Astrocyte of the spinal cord (primary cell): ENCODE measurements at regions not wholly inside any gene's neighbourhood (a gene's known extent, or its start where the extent isn't known, plus 50 kb on each side); places are given as distances from the start of the nearest gene placed in this dataset.
"Not testable (repeated sequence)": the region's sequence is repeated elsewhere in the genome, so short reads cannot be mapped to it uniquely, and the experiment has no call there.

Experiments used
- DNase-seq: peaks from one replicate; pipeline ENCODE4 v3.0.0; 2011; ENCODE audit warnings: low read depth, low spot score
- H3K4me3 ChIP-seq: 2 replicates; pipeline ENCODE4 v1.5.1; 2011; ENCODE audit warnings: low read depth, mild to moderate bottlenecking, low read length, moderate library complexity
- in situ Hi-C: cut with HindIII; loops from 2 replicates; pipeline ENCODE4 v1.10.0; 2017; ENCODE audit warnings: low sequenced_read_pairs
- TF ChIP-seq, protein P1 (sequence below): IDR thresholded peaks from 2 replicates; pipeline ENCODE4 v1.5.1; 2012; ENCODE audit warnings: low read depth, mild to moderate bottlenecking, low read length, inconsistent platforms

DNA sequence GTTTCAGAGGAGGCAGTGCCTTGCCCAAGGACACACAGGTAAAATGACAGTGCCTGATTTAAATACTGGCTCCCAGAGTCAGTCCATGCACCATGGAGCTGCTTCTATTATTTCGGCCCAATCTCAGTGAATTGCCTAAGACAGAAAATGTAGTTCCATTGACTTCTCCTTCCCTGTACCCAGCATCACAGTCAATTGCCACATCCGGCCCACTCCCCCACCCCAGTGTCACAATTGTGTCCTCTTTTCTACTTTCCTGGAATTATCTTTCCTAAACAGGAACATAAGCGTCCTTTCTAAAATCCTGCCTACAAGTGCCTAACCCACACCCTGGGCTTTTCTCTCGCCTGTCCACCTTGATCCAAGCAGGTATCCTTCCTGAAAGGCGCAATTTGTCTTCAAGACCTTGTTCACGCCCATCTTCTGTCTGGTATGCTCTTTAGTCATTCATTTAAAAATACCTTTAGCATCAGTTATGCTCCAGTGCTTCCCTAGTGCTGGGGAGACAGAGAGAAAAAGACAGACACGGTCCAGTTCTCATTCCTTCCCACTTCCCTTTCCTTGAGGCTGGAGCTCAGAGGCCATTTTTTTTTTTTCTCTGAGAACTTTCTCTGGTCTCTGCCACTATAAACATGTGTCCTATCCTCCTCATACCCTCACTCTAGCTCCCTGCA, 411.4 kb downstream of the LIG4 start:
- no peak overlapping the region for H3K4me3 ChIP-seq
- TF ChIP-seq, protein P1, sequence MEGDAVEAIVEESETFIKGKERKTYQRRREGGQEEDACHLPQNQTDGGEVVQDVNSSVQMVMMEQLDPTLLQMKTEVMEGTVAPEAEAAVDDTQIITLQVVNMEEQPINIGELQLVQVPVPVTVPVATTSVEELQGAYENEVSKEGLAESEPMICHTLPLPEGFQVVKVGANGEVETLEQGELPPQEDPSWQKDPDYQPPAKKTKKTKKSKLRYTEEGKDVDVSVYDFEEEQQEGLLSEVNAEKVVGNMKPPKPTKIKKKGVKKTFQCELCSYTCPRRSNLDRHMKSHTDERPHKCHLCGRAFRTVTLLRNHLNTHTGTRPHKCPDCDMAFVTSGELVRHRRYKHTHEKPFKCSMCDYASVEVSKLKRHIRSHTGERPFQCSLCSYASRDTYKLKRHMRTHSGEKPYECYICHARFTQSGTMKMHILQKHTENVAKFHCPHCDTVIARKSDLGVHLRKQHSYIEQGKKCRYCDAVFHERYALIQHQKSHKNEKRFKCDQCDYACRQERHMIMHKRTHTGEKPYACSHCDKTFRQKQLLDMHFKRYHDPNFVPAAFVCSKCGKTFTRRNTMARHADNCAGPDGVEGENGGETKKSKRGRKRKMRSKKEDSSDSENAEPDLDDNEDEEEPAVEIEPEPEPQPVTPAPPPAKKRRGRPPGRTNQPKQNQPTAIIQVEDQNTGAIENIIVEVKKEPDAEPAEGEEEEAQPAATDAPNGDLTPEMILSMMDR = no peak

DNA sequence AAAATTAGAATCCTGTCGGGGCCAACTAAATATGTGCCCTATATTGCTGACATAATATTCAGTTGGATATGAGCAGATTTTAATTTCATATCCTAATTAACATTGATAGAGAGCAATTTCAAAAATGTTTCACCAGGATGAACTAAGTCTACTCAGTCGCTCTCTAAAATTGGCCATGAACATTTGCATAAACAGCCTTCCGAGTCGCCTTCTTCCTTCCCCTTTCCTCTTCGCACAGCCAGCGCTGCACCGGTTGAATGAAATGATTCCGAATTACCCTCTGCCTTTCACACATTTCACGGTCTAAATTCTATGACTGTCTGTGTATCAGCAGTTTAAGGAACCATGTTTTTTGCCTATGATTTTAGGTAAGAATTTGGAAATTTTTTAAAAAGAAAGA, 413.7 kb downstream of the LIG4 start:
- TF ChIP-seq, protein P1 = no peak
- no peak for DNase-seq
- in situ Hi-C loops = no loop called here

More for the DNA sequence above, 411.4 kb downstream of the LIG4 start:
- no peak for DNase-seq
- in situ Hi-C loops = no loop called here

DNA sequence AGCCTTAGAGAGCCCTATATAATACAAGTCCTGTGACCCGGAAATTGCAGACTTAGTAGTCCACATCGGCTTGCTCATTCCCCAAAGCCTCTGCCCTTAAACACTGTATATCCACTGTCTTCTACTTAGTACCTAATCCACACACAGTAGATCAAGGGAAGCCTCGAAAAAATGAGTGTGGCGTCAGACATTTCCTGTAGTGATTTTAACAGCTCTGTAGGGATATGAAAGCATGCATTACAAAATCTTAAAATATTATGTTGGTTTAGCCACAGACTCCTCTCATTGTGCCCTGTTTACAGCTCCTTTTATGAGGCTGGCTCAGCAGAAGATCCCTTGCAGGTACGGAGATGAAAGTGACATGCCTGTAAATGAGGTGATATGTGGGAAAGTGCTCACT, 416.3 kb downstream of the LIG4 start:
- TF ChIP-seq, protein P1 = no peak
- in situ Hi-C loops = no loop called here
- H3K4me3 ChIP-seq = no peak overlapping the region
- DNase-seq = no peak

More for the DNA sequence above, 413.7 kb downstream of the LIG4 start:
- no peak overlapping the region for H3K4me3 ChIP-seq

DNA sequence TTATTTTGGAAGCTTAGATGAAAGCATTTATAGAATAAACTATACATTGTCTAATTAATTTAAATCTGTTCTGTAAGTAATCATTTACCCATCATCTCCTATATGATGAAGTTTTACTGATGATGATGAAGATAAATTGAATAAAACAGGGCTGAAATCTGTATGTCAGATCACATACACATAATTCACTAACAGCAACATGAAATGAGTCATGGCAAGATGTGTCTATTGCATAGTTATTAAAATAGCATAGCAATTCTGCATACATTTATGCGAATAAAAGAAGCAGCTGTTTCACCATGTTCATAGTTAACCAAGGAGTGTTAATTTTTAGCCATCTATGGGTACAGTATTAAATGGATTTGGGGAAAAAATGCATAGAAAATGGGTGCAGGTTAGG, 424.9 kb downstream of the LIG4 start:
- in situ Hi-C loops = no loop called here

GRCh38 chr13:107788464-107789165, 426.7 kb downstream of the LIG4 start:
- no peak for DNase-seq
- TF ChIP-seq, protein P1 = no peak
- in situ Hi-C loops = no loop called here
- H3K4me3 ChIP-seq = no peak overlapping the region

More for the DNA sequence above, 424.9 kb downstream of the LIG4 start:
- TF ChIP-seq, protein P1 = no peak
- no peak for DNase-seq
- no peak overlapping the region for H3K4me3 ChIP-seq

- DNase-seq, in situ Hi-C loops, H3K4me3 ChIP-seq: not testable (repeated sequence)
Measured at GRCh38 chr13:107782646-107783045, 432.7 kb downstream of the LIG4 start.

DNA sequence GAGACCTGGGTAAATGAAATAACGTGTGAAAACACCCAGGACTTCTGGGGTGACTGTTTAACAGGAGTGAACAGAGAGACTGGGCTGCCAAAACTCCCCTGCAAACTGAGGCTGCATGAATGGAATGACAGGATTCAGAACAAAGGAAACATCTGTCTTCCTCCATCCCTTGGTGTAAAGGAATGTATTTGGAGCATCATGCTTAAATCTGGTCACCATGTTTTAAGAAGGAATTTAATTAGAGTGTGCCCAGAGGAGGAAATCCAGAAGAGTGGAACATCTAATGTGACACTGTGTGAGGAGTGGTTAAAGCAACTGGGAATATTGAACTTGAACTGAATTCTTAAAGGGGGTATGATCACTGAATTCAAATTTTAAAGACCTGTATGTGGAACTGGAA, 437.2 kb downstream of the LIG4 start:
- H3K4me3 ChIP-seq = no peak overlapping the region
- TF ChIP-seq, protein P1 = no peak
- in situ Hi-C loops = no loop called here
- no peak for DNase-seq
